ENCODE measurements at regions not wholly inside any gene's neighbourhood (a gene's known extent, or its start where the extent isn't known, plus 50 kb on each side); places are given as distances from the start of the nearest gene placed in this dataset.

DNA sequence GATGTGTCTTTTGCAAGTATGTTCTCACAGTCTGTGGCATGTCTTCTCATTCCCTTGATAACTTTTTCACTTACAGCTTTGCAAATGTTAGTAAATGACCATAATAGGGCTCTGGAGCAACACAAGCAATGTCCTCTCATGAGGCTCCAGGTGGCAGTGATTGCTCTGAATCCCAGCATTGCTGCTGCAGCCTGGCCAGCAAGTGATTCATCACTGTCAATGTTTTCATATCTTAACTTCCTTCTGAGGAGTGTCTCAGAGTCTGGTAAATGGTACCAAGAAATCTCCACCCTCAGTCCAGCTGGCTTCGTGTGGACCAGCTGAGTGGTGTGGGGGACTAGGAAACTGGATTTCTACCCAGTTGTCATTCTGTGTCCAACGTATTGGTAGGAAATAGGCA lies 139.6 kb downstream of the MYLK4 start:
- intact Hi-C loops (cut with DNase I) = no loop called here
- DNase-seq (no peak), ATAC-seq (no peak)
- peaks cover 0 to 3% of the 10 kb centered on the region in 2 donors for H3K9me3 ChIP-seq
- no peaks in the 10 kb centered on the region for H3K27me3 ChIP-seq
- H3K4me1 ChIP-seq = no peaks in the 10 kb centered on the region
- H3K4me3 ChIP-seq = no peak overlapping the region
- no peak for TF ChIP-seq CTCF (IDR thresholded peaks at IDR 0.05)
- H3K27ac ChIP-seq = no peak overlapping the region
- H3K36me3 ChIP-seq = no peaks in the 10 kb centered on the region

DNA sequence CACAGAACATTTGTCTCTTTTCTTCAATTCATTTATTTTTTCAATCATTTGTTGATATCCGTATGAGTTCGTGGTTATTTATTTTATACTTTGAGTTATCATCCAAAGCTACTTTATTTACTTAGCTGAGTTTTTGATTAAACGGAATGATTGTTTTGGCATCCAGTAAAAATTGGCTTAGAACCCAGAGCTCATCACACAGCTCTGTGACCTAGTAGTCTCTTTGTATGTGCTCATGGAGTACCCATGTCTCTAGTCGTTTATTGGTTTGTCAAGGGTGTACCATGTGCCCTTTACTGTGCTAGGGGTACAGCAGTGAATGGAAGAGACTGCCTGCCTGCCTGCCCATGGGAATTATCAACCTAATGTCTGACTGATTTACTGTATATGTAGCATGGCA lies 142.2 kb downstream of the MYLK4 start:
- no peak overlapping the region for H3K4me3 ChIP-seq
- no peaks in the 10 kb centered on the region for H3K9me3 ChIP-seq
- no peaks in the 10 kb centered on the region for H3K4me1 ChIP-seq
- intact Hi-C loops (cut with DNase I) = no loop called here
- TF ChIP-seq CTCF (IDR thresholded peaks at IDR 0.05) = no peak
- ATAC-seq = no peak
- no peaks in the 10 kb centered on the region for H3K36me3 ChIP-seq
- peaks cover 0 to 3% of the 10 kb centered on the region in 2 donors for H3K27me3 ChIP-seq
- no peak overlapping the region for H3K27ac ChIP-seq
- DNase-seq = no peak

DNA sequence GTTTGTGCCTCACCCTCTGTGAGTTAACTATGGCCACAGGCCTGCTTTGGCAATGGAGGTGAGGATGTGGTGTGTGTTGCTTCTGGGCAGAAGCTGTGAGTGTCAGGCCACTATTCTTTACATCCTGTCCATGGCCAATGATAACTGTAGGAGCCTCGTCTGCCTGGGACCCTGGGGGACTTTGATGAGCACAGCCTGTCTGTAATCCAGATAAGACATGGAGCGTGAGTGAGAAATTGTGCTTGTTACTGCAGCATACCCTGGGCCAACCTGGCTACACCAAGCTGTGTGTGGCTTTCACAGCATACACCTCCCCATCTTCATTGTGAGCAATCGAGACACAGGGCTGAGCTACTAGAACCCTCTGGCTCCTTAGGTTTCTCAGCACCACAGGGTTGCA lies 150.4 kb downstream of the MYLK4 start:
- no peaks in the 10 kb centered on the region for H3K4me1 ChIP-seq
- ATAC-seq = no peak
- no peak overlapping the region for H3K4me3 ChIP-seq
- TF ChIP-seq CTCF (IDR thresholded peaks at IDR 0.05) = no peak
- no peak for DNase-seq
- no peak overlapping the region for H3K27ac ChIP-seq
- H3K9me3 ChIP-seq = no peaks in the 10 kb centered on the region
- no peaks in the 10 kb centered on the region for H3K36me3 ChIP-seq
- peaks cover 0 to 5% of the 10 kb centered on the region in 2 donors for H3K27me3 ChIP-seq
- intact Hi-C loops (cut with DNase I) = no loop called here

DNA sequence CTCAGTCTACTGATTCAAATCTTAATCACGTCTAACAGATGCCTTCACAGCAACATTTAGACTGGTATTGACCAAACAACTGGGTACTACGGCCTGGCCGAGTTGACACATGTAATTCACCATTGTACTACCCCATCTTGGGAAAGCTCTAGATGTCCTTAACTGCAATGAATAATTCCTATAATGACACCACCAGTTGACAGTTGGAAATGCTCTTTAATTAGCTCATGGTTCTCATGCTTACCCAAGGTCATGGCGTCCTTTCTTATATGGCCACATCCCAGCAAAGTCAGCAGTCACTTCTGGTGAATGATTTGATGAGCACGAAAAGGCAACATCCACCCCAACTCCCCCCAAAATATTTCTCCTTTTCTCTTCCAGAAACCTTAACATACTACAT lies 150.9 kb downstream of the MYLK4 start:
- H3K4me1 ChIP-seq = no peaks in the 10 kb centered on the region
- intact Hi-C loops (cut with DNase I) = no loop called here
- ATAC-seq = no peak
- no peak overlapping the region for H3K4me3 ChIP-seq
- no peak for TF ChIP-seq CTCF (IDR thresholded peaks at IDR 0.05)
- H3K9me3 ChIP-seq = no peaks in the 10 kb centered on the region
- H3K27ac ChIP-seq = no peak overlapping the region
- peaks cover 0 to 5% of the 10 kb centered on the region in 2 donors for H3K27me3 ChIP-seq
- no peaks in the 10 kb centered on the region for H3K36me3 ChIP-seq
- no peak for DNase-seq

- DNase-seq = peak in 1 of 4 donors; percentile 42
- Histone ChIP-seq H3K4me3 (no peak overlapping the region), H3K9me3 (no peaks in the 10 kb centered on the region), H3K27ac (no peak overlapping the region), H3K4me1 (no peaks in the 10 kb centered on the region), H3K36me3 (no peaks in the 10 kb centered on the region), H3K27me3 (peaks cover 0 to 5% of the 10 kb centered on the region in 2 donors)
- no peak for ATAC-seq
- no peak for TF ChIP-seq CTCF (IDR thresholded peaks at IDR 0.05)
- intact Hi-C loops (cut with DNase I) = no loop called here
These were observed 151.9 kb downstream of the MYLK4 start for GRCh38 chr6:2598867-2599266.

Data from left lung (tissue), 4 donors.